GM21529 (cell line): ENCODE measurements at regions not wholly inside any gene's neighbourhood (a gene's known extent, or its start where the extent isn't known, plus 50 kb on each side); places are given as distances from the start of the nearest gene placed in this dataset.

Experiments used
- ATAC-seq: cut with Tn5 transposase; IDR thresholded peaks from one replicate; pipeline ENCODE4 v1.9.1; 2021; ENCODE audit not compliant: unreplicated experiment

DNA sequence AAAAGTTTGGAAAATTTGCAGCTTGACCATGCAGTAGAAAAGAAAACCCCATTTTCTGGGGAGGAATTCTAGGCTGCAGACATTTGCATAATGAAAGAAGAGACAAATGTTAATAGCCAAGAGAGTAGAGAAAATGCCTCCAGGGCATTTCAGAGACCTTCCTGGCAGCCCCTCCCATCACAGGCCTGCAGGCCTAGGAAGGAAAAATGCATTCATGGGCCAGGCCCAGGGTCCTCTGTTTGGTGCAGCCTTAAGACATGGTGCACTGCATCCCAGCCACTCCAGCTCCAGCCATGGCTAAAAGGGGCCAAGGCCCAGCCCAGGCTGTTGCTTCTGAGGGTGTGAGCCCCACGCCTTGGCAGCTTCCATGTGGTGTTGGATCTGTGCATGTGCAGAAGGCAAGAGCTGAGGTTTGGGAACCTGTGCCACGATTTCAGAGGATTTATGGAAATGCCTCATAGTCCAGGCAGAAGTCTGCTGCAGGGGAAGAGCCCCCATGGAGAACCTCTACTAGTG is 75.0 kb upstream of the OR13F1 start:
- ATAC-seq: no peak

DNA sequence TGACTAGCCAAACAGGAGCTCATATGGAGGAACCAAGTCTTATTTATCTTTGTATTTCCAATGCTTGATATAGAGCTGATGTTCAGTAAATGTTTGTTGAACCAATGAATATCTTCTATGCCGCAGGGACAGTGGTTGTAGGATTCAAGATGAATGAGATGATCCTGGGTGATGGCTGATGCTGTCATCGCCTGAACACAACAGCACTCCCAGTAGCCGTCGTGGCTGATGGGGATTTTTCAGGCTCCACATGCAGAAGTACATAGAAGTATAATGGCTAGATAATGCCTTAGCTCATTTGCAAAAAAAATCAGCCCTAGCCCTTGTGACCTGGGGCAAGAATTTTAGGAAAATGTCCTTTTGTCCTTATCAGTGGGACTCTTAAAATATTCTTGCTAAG is 69.0 kb upstream of the OR13F1 start:
- no peak for ATAC-seq

DNA sequence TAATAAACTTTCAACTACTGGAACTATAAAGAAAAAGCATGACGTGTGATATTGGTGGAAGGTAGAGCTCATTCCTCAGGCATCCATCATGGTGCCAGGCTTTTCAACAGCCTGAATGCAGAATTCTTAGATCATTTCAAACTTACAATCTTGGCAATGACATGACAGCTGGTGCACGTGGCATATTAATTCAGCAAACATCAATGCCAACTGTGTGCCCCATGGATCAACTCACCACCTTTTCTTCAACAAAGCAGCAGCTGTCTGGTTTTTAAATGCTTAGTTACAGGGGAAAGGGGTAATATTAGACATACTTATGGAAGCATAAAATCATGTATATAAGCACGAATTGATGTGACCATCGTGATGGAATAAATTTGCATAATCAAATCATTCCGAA is 56.0 kb upstream of the OR13F1 start:
- ATAC-seq: no peak
